Right atrium auricular region (tissue), 2 donors: ENCODE measurements at regions not wholly inside any gene's neighbourhood (a gene's known extent, or its start where the extent isn't known, plus 50 kb on each side); places are given as distances from the start of the nearest gene placed in this dataset.
"Not testable (repeated sequence)": the region's sequence is repeated elsewhere in the genome, so short reads cannot be mapped to it uniquely, and the experiment has no call there.

Source experiments
- DNase-seq: peaks from one replicate; pipeline ENCODE4 v3.0.0-alpha.2; 2019; ENCODE audit warnings: low spot score
- H3K27ac ChIP-seq, 2 donors: fragments of 200-600 bp; sonication (generic); 1 replicate in 1 of 2; 2 replicates in 1 of 2; pipeline ENCODE4 v1.5.1; 2016 to 2019
- H3K27me3 ChIP-seq, 2 donors: fragments of 200-600 bp; sonication (generic); one replicate each; pipeline versions ENCODE4 v1.5.1 to v1.6.0; 2017 to 2019
- H3K36me3 ChIP-seq: fragments of 200-600 bp; sonication (generic); one replicate; pipeline ENCODE4 v1.5.1; 2016
- H3K4me1 ChIP-seq, 2 donors: fragments of 200-600 bp; sonication (generic); one replicate each; pipeline versions ENCODE4 v1.5.1 to v1.6.0; 2017 to 2019
- H3K4me3 ChIP-seq, 2 donors: fragments of 200-600 bp; sonication (generic); 1 replicate in 1 of 2; 2 replicates in 1 of 2; pipeline ENCODE4 v1.5.1; 2017 to 2019; ENCODE audit warnings: mild to moderate bottlenecking in 1 of 2, moderate library complexity in 1 of 2
- H3K9me3 ChIP-seq, 2 donors: fragments of 200-600 bp; sonication (generic); one replicate each; pipeline ENCODE4 v1.5.1; 2019
- TF ChIP-seq, protein P1 (sequence below), 2 donors: fragments of 200-600 bp; sonication (generic); IDR thresholded peaks; one replicate each; pipeline ENCODE4 v1.5.1; 2019; ENCODE audit warnings: antibody characterized with exemption in 2 of 2

DNA sequence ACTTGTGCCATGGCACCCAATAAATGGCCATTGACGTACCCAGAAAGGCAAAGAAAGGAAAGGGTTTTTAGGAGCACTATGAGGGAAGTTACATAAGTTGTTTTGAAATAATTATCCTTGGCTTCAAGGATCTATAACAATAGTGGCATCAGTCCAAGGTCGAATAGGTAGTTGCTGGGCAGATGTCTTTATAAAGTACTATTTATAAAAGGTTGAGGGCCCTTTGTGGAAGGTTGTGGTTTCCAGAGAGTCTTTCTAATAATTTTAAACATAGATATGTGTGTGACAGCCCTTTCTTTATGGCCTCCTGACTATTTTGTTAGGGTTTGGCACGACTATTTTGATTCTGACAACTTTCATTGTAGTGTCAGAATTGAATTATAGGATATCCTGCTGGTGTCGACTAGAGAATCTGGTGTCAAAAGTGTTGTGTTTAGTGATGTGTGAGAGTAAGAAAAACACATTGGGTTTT, 260.5 kb downstream of the PYDC2 start:
- TF ChIP-seq, protein P1, sequence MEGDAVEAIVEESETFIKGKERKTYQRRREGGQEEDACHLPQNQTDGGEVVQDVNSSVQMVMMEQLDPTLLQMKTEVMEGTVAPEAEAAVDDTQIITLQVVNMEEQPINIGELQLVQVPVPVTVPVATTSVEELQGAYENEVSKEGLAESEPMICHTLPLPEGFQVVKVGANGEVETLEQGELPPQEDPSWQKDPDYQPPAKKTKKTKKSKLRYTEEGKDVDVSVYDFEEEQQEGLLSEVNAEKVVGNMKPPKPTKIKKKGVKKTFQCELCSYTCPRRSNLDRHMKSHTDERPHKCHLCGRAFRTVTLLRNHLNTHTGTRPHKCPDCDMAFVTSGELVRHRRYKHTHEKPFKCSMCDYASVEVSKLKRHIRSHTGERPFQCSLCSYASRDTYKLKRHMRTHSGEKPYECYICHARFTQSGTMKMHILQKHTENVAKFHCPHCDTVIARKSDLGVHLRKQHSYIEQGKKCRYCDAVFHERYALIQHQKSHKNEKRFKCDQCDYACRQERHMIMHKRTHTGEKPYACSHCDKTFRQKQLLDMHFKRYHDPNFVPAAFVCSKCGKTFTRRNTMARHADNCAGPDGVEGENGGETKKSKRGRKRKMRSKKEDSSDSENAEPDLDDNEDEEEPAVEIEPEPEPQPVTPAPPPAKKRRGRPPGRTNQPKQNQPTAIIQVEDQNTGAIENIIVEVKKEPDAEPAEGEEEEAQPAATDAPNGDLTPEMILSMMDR (IDR thresholded peaks at IDR 0.05), result no peak
- no peaks in the 10 kb centered on the region for H3K27me3 ChIP-seq
- no peaks in the 10 kb centered on the region for H3K9me3 ChIP-seq
- H3K27ac ChIP-seq, result no peak overlapping the region
- no peak overlapping the region for H3K4me3 ChIP-seq
- DNase-seq, result no peak
- H3K4me1 ChIP-seq, result peaks cover 0 to 5% of the 10 kb centered on the region in 2 donors
- H3K36me3 ChIP-seq, result no peaks in the 10 kb centered on the region

DNA sequence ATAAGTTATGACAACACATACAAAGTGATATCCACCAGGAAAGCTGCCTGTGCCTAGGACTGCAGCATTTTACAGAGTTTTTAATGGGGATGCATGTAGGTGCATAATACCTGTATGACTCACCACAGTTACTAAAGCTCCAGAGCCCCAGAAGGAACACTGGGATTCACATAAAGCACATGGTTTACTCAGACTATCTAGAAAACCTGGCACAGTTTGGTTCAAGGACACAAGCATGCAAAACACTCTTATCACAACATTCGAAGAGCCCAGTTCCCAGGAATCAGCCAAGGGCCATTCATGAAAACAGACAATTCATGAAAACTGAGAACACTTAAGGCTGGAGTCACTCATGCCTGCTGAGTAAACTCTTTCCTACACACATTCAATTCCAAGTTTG, 261.0 kb downstream of the PYDC2 start:
- Histone ChIP-seq H3K9me3 (no peaks in the 10 kb centered on the region), H3K36me3 (no peaks in the 10 kb centered on the region), H3K4me1 (peaks cover 0 to 5% of the 10 kb centered on the region in 2 donors), H3K27me3 (no peaks in the 10 kb centered on the region), H3K4me3 (no peak overlapping the region), H3K27ac (no peak overlapping the region)
- no peak for DNase-seq
- TF ChIP-seq, protein P1 (IDR thresholded peaks at IDR 0.05), result no peak

DNA sequence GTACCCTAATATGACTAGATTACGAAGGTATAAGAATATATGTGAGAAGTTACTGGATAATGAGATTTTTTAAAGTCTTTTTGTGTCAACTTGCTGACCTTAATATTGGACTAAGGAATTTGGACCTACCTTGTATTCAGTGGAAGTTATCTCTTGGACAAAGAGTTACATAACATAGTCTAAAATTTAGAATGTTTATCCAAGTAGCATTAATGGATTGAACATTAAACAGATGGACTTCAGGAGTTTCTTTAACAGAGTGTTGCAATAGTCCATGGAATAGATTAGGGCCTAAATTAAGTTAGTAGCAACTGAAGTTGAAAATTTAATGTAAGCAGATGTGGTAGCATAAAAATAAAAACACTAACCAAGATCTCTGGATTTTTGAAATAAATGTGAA, 266.4 kb downstream of the PYDC2 start:
- no peak overlapping the region for H3K4me3 ChIP-seq
- no peaks in the 10 kb centered on the region for H3K36me3 ChIP-seq
- no peaks in the 10 kb centered on the region for H3K4me1 ChIP-seq
- no peak overlapping the region for H3K27ac ChIP-seq
- TF ChIP-seq, protein P1 (IDR thresholded peaks at IDR 0.05), result no peak
- no peaks in the 10 kb centered on the region for H3K9me3 ChIP-seq
- H3K27me3 ChIP-seq, result no peaks in the 10 kb centered on the region
- DNase-seq, result no peak

DNA sequence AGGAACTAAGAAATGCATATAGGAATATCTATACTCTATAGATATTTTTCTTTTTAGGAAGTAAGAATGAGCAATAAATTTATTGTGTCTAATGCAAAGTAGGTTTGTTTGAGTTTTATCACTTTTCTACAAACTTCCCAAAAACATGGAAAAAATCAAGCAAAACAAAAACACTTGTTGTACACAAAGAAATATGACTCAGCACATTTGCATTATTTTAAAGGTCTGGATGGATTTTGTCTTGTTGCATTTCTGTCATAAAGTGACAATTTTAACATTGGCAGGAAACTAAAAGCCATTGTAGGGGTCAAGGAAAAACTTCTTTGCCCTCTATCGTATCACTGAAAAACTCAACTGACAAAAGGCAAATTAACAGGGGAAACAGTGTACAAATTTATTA, 267.2 kb downstream of the PYDC2 start:
- Histone ChIP-seq H3K27me3 (no peaks in the 10 kb centered on the region), H3K27ac (no peak overlapping the region), H3K36me3 (no peaks in the 10 kb centered on the region), H3K4me1 (no peaks in the 10 kb centered on the region), H3K4me3 (no peak overlapping the region), H3K9me3 (no peaks in the 10 kb centered on the region)
- no peak for DNase-seq
- TF ChIP-seq, protein P1 (IDR thresholded peaks at IDR 0.05), result no peak

DNA sequence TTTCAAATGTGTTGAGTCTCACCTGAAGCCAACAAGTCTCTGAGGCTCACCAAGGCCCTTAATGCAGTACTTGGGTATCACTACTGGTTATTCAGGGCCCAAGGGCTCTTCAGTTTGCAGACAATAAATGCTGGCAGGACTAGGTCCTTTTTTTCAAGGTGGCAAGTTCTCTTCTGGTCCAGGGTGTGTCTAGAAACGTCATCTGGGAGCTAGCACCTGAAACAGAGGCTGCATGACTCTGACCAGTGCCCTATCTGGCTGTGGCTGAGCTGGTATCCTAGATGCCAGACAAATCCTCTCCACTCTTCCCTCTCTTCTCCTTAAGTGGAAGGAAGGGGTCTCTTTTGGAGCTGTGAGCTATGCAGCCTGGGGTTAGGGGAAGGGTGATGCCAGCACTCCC, 276.8 kb downstream of the PYDC2 start:
- DNase-seq, result no peak
- no peak overlapping the region for H3K27ac ChIP-seq
- H3K36me3 ChIP-seq, result no peaks in the 10 kb centered on the region
- TF ChIP-seq, protein P1 (IDR thresholded peaks at IDR 0.05), result no peak
- peaks cover 0 to 13% of the 10 kb centered on the region in 2 donors for H3K9me3 ChIP-seq
- H3K27me3 ChIP-seq, result no peaks in the 10 kb centered on the region
- no peak overlapping the region for H3K4me3 ChIP-seq
- H3K4me1 ChIP-seq, result no peaks in the 10 kb centered on the region

DNA sequence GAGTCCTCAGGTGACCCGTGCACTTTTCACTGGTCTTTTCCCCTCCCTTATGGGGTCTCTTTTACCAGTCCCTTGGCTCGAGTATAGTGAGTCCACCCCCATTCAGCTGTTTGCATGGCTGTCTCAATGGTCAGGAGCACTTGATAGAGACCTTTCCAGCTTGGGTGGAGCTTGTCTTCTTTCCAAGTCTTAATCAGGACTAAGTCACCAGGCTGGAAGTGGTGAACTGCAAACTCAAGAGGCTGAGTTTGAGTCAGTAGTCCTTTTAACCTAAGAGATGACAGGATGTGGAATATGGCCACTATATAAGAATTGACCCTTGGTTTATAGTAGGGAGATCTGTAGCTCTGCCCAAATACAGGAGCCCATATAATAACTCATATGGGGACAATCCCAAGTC, 279.7 kb downstream of the PYDC2 start:
- TF ChIP-seq, protein P1 (IDR thresholded peaks at IDR 0.05), result no peak
- Histone ChIP-seq H3K9me3 (peaks cover 0 to 13% of the 10 kb centered on the region in 2 donors), H3K4me3 (no peak overlapping the region), H3K27me3 (no peaks in the 10 kb centered on the region), H3K27ac (no peak overlapping the region), H3K4me1 (no peaks in the 10 kb centered on the region), H3K36me3 (no peaks in the 10 kb centered on the region)
- DNase-seq, result no peak

DNA sequence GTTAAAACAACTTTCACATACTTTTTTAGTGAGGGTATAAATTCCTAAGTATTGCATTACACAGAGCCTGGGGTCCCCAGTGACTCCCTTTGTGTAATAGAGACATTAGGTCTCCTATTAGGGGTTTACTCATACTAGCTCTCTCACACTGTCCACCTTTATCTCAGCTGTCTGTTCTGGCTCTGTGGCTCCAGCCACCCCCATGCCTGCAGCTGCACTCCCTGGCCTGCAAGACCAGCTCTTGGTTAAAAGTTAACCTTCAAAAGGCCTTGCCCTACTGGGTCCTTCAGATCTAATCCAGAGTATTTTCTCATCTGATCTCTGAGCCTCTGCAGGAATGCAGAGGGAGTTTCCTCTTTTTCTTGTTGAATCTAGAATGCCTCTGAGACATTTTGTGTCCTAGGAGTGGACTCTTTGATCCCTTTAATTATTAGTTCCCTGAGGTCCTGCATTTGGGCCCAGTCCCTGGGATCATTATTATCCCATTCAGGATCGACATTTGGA, 280.9 kb downstream of the PYDC2 start:
- H3K9me3 ChIP-seq, result peaks cover 0 to 13% of the 10 kb centered on the region in 2 donors
- H3K27me3 ChIP-seq, H3K4me3 ChIP-seq, DNase-seq, H3K36me3 ChIP-seq, H3K27ac ChIP-seq, H3K4me1 ChIP-seq: not testable (repeated sequence)
